ENCODE measurements at regions not wholly inside any gene's neighbourhood (a gene's known extent, or its start where the extent isn't known, plus 50 kb on each side); places are given as distances from the start of the nearest gene placed in this dataset.
"Not testable (repeated sequence)": the region's sequence is repeated elsewhere in the genome, so short reads cannot be mapped to it uniquely, and the experiment has no call there.

DNA sequence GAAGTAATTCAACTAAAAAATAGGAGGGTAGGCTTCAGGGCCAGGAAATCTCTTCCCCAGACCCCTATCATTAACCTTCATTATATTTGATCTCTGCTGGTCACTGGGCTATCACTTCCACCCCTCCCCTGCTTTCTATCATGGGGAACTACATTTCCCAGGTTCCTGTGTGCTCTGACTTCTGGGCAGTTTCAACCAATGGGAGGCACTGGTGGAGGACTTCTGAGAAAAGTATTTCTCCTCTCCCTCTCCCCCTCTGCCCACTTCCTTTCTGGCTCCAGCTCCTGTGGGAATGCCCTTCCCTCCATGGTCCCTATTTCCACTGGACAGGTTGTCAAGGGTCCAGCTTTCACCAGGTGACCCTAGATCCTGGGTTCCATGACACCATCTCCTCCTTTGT lies 364.4 kb downstream of the C16orf95 start:
- Histone ChIP-seq H3K27me3 (ENCODE audit: control insufficient read depth in 1 of 2, insufficient read depth in 2 of 2, low read length in 1 of 2) (no peaks in the 10 kb centered on the region), H3K4me3 (ENCODE audit: low read length in 2 of 2) (no peak overlapping the region), H3K9me3 (ENCODE audit: control insufficient read depth, low read length) (no peaks in the 10 kb centered on the region), H3K4me1 (ENCODE audit: control insufficient read depth in 1 of 2, insufficient read depth in 2 of 2, low read length in 2 of 2) (no peaks in the 10 kb centered on the region), H3K36me3 (ENCODE audit: control insufficient read depth in 1 of 2, insufficient read depth in 2 of 2, low read length in 1 of 2) (no peaks in the 10 kb centered on the region), H3K27ac (ENCODE audit: low read depth in 1 of 2, low read length in 2 of 2) (no peak overlapping the region)
- ATAC-seq (ENCODE audit: low FRiP score) (no peak), DNase-seq (peak; percentile 14 to 16)
- intact Hi-C loops (cut with DNase I) = no loop called here

GRCh38 chr16:86953631-86954391 lies 363.4 kb downstream of the C16orf95 start:
- Histone ChIP-seq H3K27ac (ENCODE audit: low read depth in 1 of 2, low read length in 2 of 2) (no peak overlapping the region), H3K4me1 (ENCODE audit: control insufficient read depth in 1 of 2, insufficient read depth in 2 of 2, low read length in 2 of 2) (no peaks in the 10 kb centered on the region), H3K4me3 (ENCODE audit: low read length in 2 of 2) (no peak overlapping the region), H3K9me3 (ENCODE audit: control insufficient read depth, low read length) (no peaks in the 10 kb centered on the region), H3K27me3 (ENCODE audit: control insufficient read depth in 1 of 2, insufficient read depth in 2 of 2, low read length in 1 of 2) (no peaks in the 10 kb centered on the region), H3K36me3 (ENCODE audit: control insufficient read depth in 1 of 2, insufficient read depth in 2 of 2, low read length in 1 of 2) (no peaks in the 10 kb centered on the region)
- intact Hi-C loops (cut with DNase I) = no loop called here
- WGBS, 2 donors = 82 to 88% methylated on average over 29 of the region's 29 CpGs
- DNase-seq (peak; percentile 48 to 80), ATAC-seq (ENCODE audit: low FRiP score) (peak; percentile 33)

- intact Hi-C loops (cut with DNase I) = no loop called here
- H3K4me1 ChIP-seq (ENCODE audit: control insufficient read depth in 1 of 2, insufficient read depth in 2 of 2, low read length in 2 of 2) = no peaks in the 10 kb centered on the region
- H3K36me3 ChIP-seq (ENCODE audit: control insufficient read depth in 1 of 2, insufficient read depth in 2 of 2, low read length in 1 of 2) = no peaks in the 10 kb centered on the region
- WGBS, 2 donors = 95% methylated on average over 13 of the region's 13 CpGs
- no peak for ATAC-seq (ENCODE audit: low FRiP score)
- H3K4me3 ChIP-seq (ENCODE audit: low read length in 2 of 2) = no peak overlapping the region
- no peaks in the 10 kb centered on the region for H3K27me3 ChIP-seq (ENCODE audit: control insufficient read depth in 1 of 2, insufficient read depth in 2 of 2, low read length in 1 of 2)
- DNase-seq = peak; percentile 38 to 62
- H3K27ac ChIP-seq (ENCODE audit: low read depth in 1 of 2, low read length in 2 of 2) = no peak overlapping the region
- H3K9me3 ChIP-seq (ENCODE audit: control insufficient read depth, low read length) = no peaks in the 10 kb centered on the region
Observed at GRCh38 chr16:86955136-86955855, 361.9 kb downstream of the C16orf95 start.

DNA sequence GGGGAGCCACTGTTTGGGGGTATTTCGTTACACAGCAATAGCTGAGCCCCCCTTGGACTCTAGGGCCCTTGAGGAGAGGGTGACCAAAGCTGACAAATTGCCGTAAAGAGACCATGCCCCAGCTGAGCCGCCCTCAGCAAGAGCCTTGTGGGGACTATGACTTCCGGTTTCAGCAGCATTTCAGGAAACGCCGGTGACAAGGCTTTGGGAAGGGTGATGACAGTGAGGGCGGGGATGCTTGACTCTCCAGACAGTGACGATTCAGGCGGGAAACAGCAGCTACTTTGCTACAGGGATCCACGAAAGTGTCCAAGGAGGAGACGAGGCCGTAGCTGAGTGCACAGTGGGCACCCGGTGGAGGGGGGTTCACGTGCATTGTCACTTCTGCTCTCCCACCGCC lies 360.8 kb downstream of the C16orf95 start:
- Histone ChIP-seq H3K9me3 (ENCODE audit: control insufficient read depth, low read length) (no peaks in the 10 kb centered on the region), H3K27ac (ENCODE audit: low read depth in 1 of 2, low read length in 2 of 2) (no peak overlapping the region), H3K4me1 (ENCODE audit: control insufficient read depth in 1 of 2, insufficient read depth in 2 of 2, low read length in 2 of 2) (no peaks in the 10 kb centered on the region), H3K27me3 (ENCODE audit: control insufficient read depth in 1 of 2, insufficient read depth in 2 of 2, low read length in 1 of 2) (no peaks in the 10 kb centered on the region), H3K36me3 (ENCODE audit: control insufficient read depth in 1 of 2, insufficient read depth in 2 of 2, low read length in 1 of 2) (no peaks in the 10 kb centered on the region), H3K4me3 (ENCODE audit: low read length in 2 of 2) (no peak overlapping the region)
- 92 to 93% methylated on average over 15 of the region's 15 CpGs for WGBS, 2 donors
- no peak for ATAC-seq (ENCODE audit: low FRiP score)
- peak in 1 of 2 donors; percentile 29 for DNase-seq
- intact Hi-C loops (cut with DNase I) = no loop called here

DNA sequence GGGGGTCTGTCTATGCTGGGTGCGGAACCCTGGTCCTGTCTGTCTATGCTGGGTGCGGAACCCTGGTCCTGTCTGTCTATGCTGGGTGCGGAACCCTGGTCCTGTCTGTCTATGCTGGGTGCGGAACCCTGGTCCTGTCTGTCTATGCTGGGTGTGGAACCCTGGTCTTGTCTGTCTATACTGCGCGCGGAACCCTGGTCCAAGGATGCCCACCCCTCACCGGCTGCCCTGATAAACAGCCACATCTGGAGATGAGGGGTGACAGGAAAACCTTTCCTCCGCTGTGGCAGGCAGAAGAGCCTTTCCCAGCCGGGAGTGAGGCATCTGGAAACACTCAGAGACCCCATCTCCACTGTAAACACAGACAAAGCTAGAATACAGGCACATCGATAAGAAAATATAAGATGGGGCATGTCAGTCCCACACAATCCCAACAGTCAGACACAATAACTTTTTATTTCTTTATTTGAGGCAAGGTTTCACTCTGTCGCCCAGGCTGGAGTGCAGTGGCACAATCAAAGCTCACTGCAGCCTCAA lies 359.5 kb downstream of the C16orf95 start:
- H3K27ac ChIP-seq (ENCODE audit: low read depth in 1 of 2, low read length in 2 of 2); H3K36me3 ChIP-seq (ENCODE audit: control insufficient read depth in 1 of 2, insufficient read depth in 2 of 2, low read length in 1 of 2); H3K27me3 ChIP-seq (ENCODE audit: control insufficient read depth in 1 of 2, insufficient read depth in 2 of 2, low read length in 1 of 2); H3K4me3 ChIP-seq (ENCODE audit: low read length in 2 of 2); H3K4me1 ChIP-seq (ENCODE audit: control insufficient read depth in 1 of 2, insufficient read depth in 2 of 2, low read length in 2 of 2); H3K9me3 ChIP-seq (ENCODE audit: control insufficient read depth, low read length); intact Hi-C loops (cut with DNase I); ATAC-seq (ENCODE audit: low FRiP score): not testable (repeated sequence)
- 97 to 98% methylated on average over 12 of the region's 12 CpGs for WGBS, 2 donors
- peak in 1 of 2 donors; percentile 7 for DNase-seq

- no peaks in the 10 kb centered on the region for H3K27me3 ChIP-seq (ENCODE audit: control insufficient read depth in 1 of 2, insufficient read depth in 2 of 2, low read length in 1 of 2)
- H3K36me3 ChIP-seq (ENCODE audit: control insufficient read depth in 1 of 2, insufficient read depth in 2 of 2, low read length in 1 of 2) = no peaks in the 10 kb centered on the region
- ATAC-seq (ENCODE audit: low FRiP score) (no peak), DNase-seq (peak; percentile 21 to 39)
- no peaks in the 10 kb centered on the region for H3K4me1 ChIP-seq (ENCODE audit: control insufficient read depth in 1 of 2, insufficient read depth in 2 of 2, low read length in 2 of 2)
- 94 to 95% methylated on average over 9 of the region's 9 CpGs for WGBS, 2 donors
- intact Hi-C loops (cut with DNase I) = no loop called here
- H3K9me3 ChIP-seq (ENCODE audit: control insufficient read depth, low read length) = no peaks in the 10 kb centered on the region
- H3K4me3 ChIP-seq (ENCODE audit: low read length in 2 of 2) = no peak overlapping the region
- H3K27ac ChIP-seq (ENCODE audit: low read depth in 1 of 2, low read length in 2 of 2) = no peak overlapping the region
Observed at GRCh38 chr16:86958423-86958822, 358.8 kb downstream of the C16orf95 start.

- Histone ChIP-seq H3K27ac (ENCODE audit: low read depth in 1 of 2, low read length in 2 of 2) (no peak overlapping the region), H3K9me3 (ENCODE audit: control insufficient read depth, low read length) (no peaks in the 10 kb centered on the region), H3K36me3 (ENCODE audit: control insufficient read depth in 1 of 2, insufficient read depth in 2 of 2, low read length in 1 of 2) (no peaks in the 10 kb centered on the region), H3K27me3 (ENCODE audit: control insufficient read depth in 1 of 2, insufficient read depth in 2 of 2, low read length in 1 of 2) (no peaks in the 10 kb centered on the region), H3K4me1 (ENCODE audit: control insufficient read depth in 1 of 2, insufficient read depth in 2 of 2, low read length in 2 of 2) (no peaks in the 10 kb centered on the region), H3K4me3 (ENCODE audit: low read length in 2 of 2) (no peak overlapping the region)
- DNase-seq (peak in 1 of 2 donors; percentile 57), ATAC-seq (ENCODE audit: low FRiP score) (no peak)
- intact Hi-C loops (cut with DNase I) = no loop called here
- 69 to 81% methylated on average over 20 of the region's 20 CpGs for WGBS, 2 donors
Observed at GRCh38 chr16:86959091-86959651, 358.0 kb downstream of the C16orf95 start.

DNA sequence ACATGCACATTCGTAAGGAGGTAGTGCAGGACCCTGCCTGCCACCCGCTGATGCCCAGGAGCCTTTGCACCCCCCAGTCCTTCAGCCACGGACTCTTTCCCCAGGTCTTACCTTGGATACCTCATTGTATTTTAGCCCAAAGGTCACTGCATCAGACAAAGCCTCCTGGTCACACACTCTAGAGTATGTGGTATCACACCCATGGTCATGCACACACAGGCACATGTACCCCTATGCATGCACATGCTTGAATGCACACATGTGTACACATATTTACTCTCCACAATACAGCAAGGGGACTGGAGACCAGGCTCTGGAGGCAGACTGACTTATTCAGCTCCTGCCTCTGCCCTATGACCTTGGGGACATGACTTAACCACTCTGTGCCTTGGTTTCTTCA lies 357.5 kb downstream of the C16orf95 start:
- ATAC-seq (ENCODE audit: low FRiP score) (no peak), DNase-seq (no peak)
- H3K4me3 ChIP-seq (ENCODE audit: low read length in 2 of 2) = no peak overlapping the region
- intact Hi-C loops (cut with DNase I) = no loop called here
- no peak overlapping the region for H3K27ac ChIP-seq (ENCODE audit: low read depth in 1 of 2, low read length in 2 of 2)
- H3K36me3 ChIP-seq (ENCODE audit: control insufficient read depth in 1 of 2, insufficient read depth in 2 of 2, low read length in 1 of 2) = no peaks in the 10 kb centered on the region
- no peaks in the 10 kb centered on the region for H3K9me3 ChIP-seq (ENCODE audit: control insufficient read depth, low read length)
- WGBS, 2 donors = 90 to 92% methylated on average over 3 of the region's 3 CpGs
- H3K27me3 ChIP-seq (ENCODE audit: control insufficient read depth in 1 of 2, insufficient read depth in 2 of 2, low read length in 1 of 2) = no peaks in the 10 kb centered on the region
- H3K4me1 ChIP-seq (ENCODE audit: control insufficient read depth in 1 of 2, insufficient read depth in 2 of 2, low read length in 2 of 2) = no peaks in the 10 kb centered on the region

All from aorta (tissue), 5 donors.